ENCODE measurements at regions not wholly inside any gene's neighbourhood (a gene's known extent, or its start where the extent isn't known, plus 50 kb on each side); places are given as distances from the start of the nearest gene placed in this dataset.
"Not testable (repeated sequence)": the region's sequence is repeated elsewhere in the genome, so short reads cannot be mapped to it uniquely, and the experiment has no call there.

GRCh38 chr15:69920221-69920620 is 177.5 kb downstream of the TLE3 start:
- no peak for DNase-seq (ENCODE audit: low read depth)

GRCh38 chr15:69921626-69922619 is 175.8 kb downstream of the TLE3 start:
- DNase-seq (ENCODE audit: low read depth), result no peak

- DNase-seq (ENCODE audit: low read depth), result no peak
Observed at GRCh38 chr15:69924531-69924930, 173.2 kb downstream of the TLE3 start.

- DNase-seq (ENCODE audit: low read depth), result no peak
Observed at GRCh38 chr15:69926006-69926405, 171.7 kb downstream of the TLE3 start.

GRCh38 chr15:69926721-69927120 is 171.0 kb downstream of the TLE3 start:
- DNase-seq (ENCODE audit: low read depth), result no peak

GRCh38 chr15:69928890-69929289 is 168.8 kb downstream of the TLE3 start:
- DNase-seq (ENCODE audit: low read depth), result not testable (repeated sequence)

GRCh38 chr15:69929905-69930630 is 167.6 kb downstream of the TLE3 start:
- DNase-seq (ENCODE audit: low read depth), result no peak

- no peak for DNase-seq (ENCODE audit: low read depth)
Observed at GRCh38 chr15:69930754-69931153, 167.0 kb downstream of the TLE3 start.

GRCh38 chr15:69931156-69931555 is 166.6 kb downstream of the TLE3 start:
- no peak for DNase-seq (ENCODE audit: low read depth)

- no peak for DNase-seq (ENCODE audit: low read depth)
Observed at GRCh38 chr15:69934607-69935006, 163.1 kb downstream of the TLE3 start.

GRCh38 chr15:69939513-69940440 is 157.9 kb downstream of the TLE3 start:
- no peak for DNase-seq (ENCODE audit: low read depth)

GRCh38 chr15:69940441-69941300 is 157.0 kb downstream of the TLE3 start:
- DNase-seq (ENCODE audit: low read depth), result no peak

GRCh38 chr15:69941301-69941605 is 156.5 kb downstream of the TLE3 start:
- no peak for DNase-seq (ENCODE audit: low read depth)

- no peak for DNase-seq (ENCODE audit: low read depth)
Observed at GRCh38 chr15:69941706-69942495, 155.8 kb downstream of the TLE3 start.

- no peak for DNase-seq (ENCODE audit: low read depth)
Observed at GRCh38 chr15:69943637-69944036, 154.1 kb downstream of the TLE3 start.

- no peak for DNase-seq (ENCODE audit: low read depth)
Observed at GRCh38 chr15:69945729-69946128, 152.0 kb downstream of the TLE3 start.

- no peak for DNase-seq (ENCODE audit: low read depth)
Observed at GRCh38 chr15:69946870-69947269, 150.8 kb downstream of the TLE3 start.

GRCh38 chr15:69947394-69947793 is 150.3 kb downstream of the TLE3 start:
- DNase-seq (ENCODE audit: low read depth), result no peak

- DNase-seq (ENCODE audit: low read depth), result no peak
Observed at GRCh38 chr15:69949485-69949884, 148.2 kb downstream of the TLE3 start.

- DNase-seq (ENCODE audit: low read depth), result no peak
Observed at GRCh38 chr15:69951256-69951897, 146.3 kb downstream of the TLE3 start.

Measured in CMK (cell line).